ENCODE measurements at regions not wholly inside any gene's neighbourhood (a gene's known extent, or its start where the extent isn't known, plus 50 kb on each side); places are given as distances from the start of the nearest gene placed in this dataset.

DNA sequence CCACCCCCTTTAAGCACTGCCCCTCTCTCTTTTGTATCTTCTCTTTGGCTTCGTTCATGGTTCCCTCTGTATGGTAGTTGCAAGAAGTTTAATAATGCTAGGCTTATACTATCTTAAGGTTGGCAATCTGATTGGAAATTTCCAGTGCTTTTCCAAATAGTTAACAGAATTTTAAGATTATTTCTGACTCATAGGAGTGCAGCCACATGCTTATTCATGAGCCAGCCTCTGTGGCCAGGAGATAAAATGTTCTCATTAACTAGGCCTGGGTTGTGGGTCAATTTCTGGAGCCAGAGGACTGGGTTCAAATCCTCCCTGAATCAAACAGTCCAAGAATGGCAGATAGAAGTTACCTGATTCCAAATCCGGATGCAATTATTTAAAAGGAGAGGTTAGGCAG is 103.1 kb downstream of the ATP6V1G3 start (continued):
- no peak for TF ChIP-seq ZNF274 (IDR thresholded peaks at IDR 0.05; ENCODE audit: borderline replicate concordance, extremely low read depth, low read length)

DNA sequence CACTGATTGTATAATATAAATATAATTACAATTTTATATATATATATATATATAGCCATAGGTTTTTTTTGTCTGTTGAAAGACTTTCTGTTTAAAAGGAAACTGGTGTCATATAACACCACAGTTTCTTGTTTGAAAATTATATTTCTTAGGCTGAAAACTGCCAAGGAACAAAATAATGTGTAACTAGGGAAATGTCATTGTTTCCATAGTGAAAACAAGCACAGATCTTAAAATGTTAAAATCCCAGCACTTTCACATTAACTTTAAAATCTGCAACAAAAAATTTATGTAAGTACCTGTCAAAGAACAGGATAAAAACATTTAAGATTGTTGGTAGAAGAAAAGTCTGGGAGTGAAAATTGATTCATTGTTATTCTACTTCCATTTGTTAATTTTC is 104.2 kb downstream of the ATP6V1G3 start:
- ChIA-PET CTCF (ENCODE audit: partially characterized antibody) (no interaction called here), POLR2A (ENCODE audit: partially characterized antibody) (no interaction called here)
- Histone ChIP-seq H3K9ac (replicated peaks in 1 of 4; ENCODE audit: extremely low read depth in 1 of 4, low read depth in 3 of 4, low read length in 3 of 4) (no peak overlapping the region), H4K8ac (ENCODE audit: extremely low read depth, insufficient read depth, low read length) (no peak overlapping the region), H3K18ac (ENCODE audit: extremely low read depth, low read length) (no peak overlapping the region), H3K23ac (ENCODE audit: insufficient read length) (no peak overlapping the region), H3K4me3 (ENCODE audit: extremely low read depth in 1 of 4, insufficient read depth in 2 of 4, low read depth in 3 of 4, low read length in 4 of 4) (no peak overlapping the region), H3K36me3 (ENCODE audit: control insufficient read depth in 2 of 4, insufficient read depth in 4 of 4, low read length in 3 of 4) (no peaks in the 10 kb centered on the region), H2BK5ac (ENCODE audit: low read depth, low read length) (no peak overlapping the region), H2BK15ac (ENCODE audit: low read length) (no peak overlapping the region), H3K14ac (ENCODE audit: insufficient read length) (no peak overlapping the region), H2BK120ac (replicated peaks; ENCODE audit: low read depth, low read length) (no peak overlapping the region), H3K27ac (ENCODE audit: low read depth, low read length) (no peak overlapping the region), H2BK12ac (ENCODE audit: low read depth, low read length) (no peak overlapping the region), H3K4ac (replicated peaks; ENCODE audit: insufficient read length, low read depth, low read length) (no peak overlapping the region), H2BK20ac (ENCODE audit: low read length) (no peak overlapping the region), H4K20me1 (replicated peaks in 1 of 2; ENCODE audit: control insufficient read depth in 1 of 2, insufficient read depth in 2 of 2, low read length in 2 of 2) (no peaks in the 10 kb centered on the region), H3K9me3 (ENCODE audit: insufficient read depth in 2 of 2, low read depth in 1 of 2, low read length in 1 of 2) (no peaks in the 10 kb centered on the region), H4K5ac (ENCODE audit: insufficient read length, low read depth, low read length) (no peak overlapping the region), H3K56ac (replicated peaks; ENCODE audit: insufficient read length, low read depth, low read length) (no peak overlapping the region), H3K27me3 (replicated peaks in 1 of 4; ENCODE audit: control insufficient read depth in 3 of 4, extremely low read depth in 1 of 4, insufficient read depth in 3 of 4, low read length in 3 of 4) (no peaks in the 10 kb centered on the region), H4K91ac (replicated peaks; ENCODE audit: insufficient read length, low read length) (no peak overlapping the region), H3K79me2 (ENCODE audit: control insufficient read depth in 1 of 2, insufficient read depth in 2 of 2, low read length in 2 of 2) (no peaks in the 10 kb centered on the region), H2AFZ (ENCODE audit: low read length) (no peak overlapping the region), H3K4me1 (replicated peaks in 1 of 4; ENCODE audit: control insufficient read depth in 3 of 4, insufficient read depth in 4 of 4, low read length in 3 of 4) (no peaks in the 10 kb centered on the region), H3K79me1 (ENCODE audit: low read depth, low read length) (no peaks in the 10 kb centered on the region), H2AK5ac (ENCODE audit: low read depth, low read length) (no peak overlapping the region), H3K4me2 (ENCODE audit: insufficient read depth in 1 of 2, low read depth in 2 of 2, low read length in 2 of 2) (no peak overlapping the region), H3K23me2 (ENCODE audit: low read depth, low read length) (no peaks in the 10 kb centered on the region)
- DNase-seq (ENCODE audit: low read depth in 1 of 2, low spot score in 2 of 2) (no peak), FAIRE-seq (no peak)
- TF ChIP-seq SRF (IDR thresholded peaks at IDR 0.05; ENCODE audit: low read depth, low read length) (no peak), POLR2A (IDR thresholded peaks at IDR 0.05; ENCODE audit: control extremely low read depth in 1 of 2, low read depth in 2 of 2, low read length in 2 of 2) (no peak), MAFK (IDR thresholded peaks at IDR 0.05; ENCODE audit: low read depth, low read length) (no peak), CHD1 (IDR thresholded peaks at IDR 0.05; ENCODE audit: low read depth, low read length) (no peak), EP300 (IDR thresholded peaks at IDR 0.05; ENCODE audit: borderline replicate concordance in 1 of 2, low read depth in 2 of 2, low read length in 2 of 2) (no peak), RXRA (IDR thresholded peaks at IDR 0.05; ENCODE audit: insufficient read depth, low read depth, low read length) (no peak), GTF2F1 (IDR thresholded peaks at IDR 0.05; ENCODE audit: borderline replicate concordance, low read depth, low read length) (no peak), BACH1 (IDR thresholded peaks at IDR 0.05; ENCODE audit: low read length) (no peak), NRF1 (IDR thresholded peaks at IDR 0.05; ENCODE audit: low read depth, low read length) (no peak)
- TF ChIP-seq, protein P1, sequence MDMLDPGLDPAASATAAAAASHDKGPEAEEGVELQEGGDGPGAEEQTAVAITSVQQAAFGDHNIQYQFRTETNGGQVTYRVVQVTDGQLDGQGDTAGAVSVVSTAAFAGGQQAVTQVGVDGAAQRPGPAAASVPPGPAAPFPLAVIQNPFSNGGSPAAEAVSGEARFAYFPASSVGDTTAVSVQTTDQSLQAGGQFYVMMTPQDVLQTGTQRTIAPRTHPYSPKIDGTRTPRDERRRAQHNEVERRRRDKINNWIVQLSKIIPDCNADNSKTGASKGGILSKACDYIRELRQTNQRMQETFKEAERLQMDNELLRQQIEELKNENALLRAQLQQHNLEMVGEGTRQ (IDR thresholded peaks at IDR 0.05; ENCODE audit: low read length) = no peak
- TF ChIP-seq, protein P2, sequence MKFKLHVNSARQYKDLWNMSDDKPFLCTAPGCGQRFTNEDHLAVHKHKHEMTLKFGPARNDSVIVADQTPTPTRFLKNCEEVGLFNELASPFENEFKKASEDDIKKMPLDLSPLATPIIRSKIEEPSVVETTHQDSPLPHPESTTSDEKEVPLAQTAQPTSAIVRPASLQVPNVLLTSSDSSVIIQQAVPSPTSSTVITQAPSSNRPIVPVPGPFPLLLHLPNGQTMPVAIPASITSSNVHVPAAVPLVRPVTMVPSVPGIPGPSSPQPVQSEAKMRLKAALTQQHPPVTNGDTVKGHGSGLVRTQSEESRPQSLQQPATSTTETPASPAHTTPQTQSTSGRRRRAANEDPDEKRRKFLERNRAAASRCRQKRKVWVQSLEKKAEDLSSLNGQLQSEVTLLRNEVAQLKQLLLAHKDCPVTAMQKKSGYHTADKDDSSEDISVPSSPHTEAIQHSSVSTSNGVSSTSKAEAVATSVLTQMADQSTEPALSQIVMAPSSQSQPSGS (IDR thresholded peaks at IDR 0.05; ENCODE audit: low read length) = no peak

Measured in H1 (cell line).